CD4-positive, alpha-beta memory T cell (primary cell): ENCODE measurements at regions not wholly inside any gene's neighbourhood (a gene's known extent, or its start where the extent isn't known, plus 50 kb on each side); places are given as distances from the start of the nearest gene placed in this dataset.

Experiments used
- CTCF ChIA-PET: fragments of 350-600 bp; sonication (Branson Sonifier 250); formaldehyde crosslinking; loops from one replicate; lab custom pipeline; 2021; ENCODE audit warnings: inconsistent platforms; ENCODE audit not compliant: partially characterized antibody; lab: Charles Lee
- POLR2A ChIA-PET: fragments of 350-600 bp; sonication (Branson Sonifier 250); formaldehyde crosslinking; loops from one replicate; lab custom pipeline; 2021; ENCODE audit not compliant: partially characterized antibody; lab: Charles Lee
- DNase-seq, 5 donors: peaks; one replicate each; pipeline versions ENCODE4 v3.0.0 to v3.0.0-alpha.2; 2020 to 2022; ENCODE audit warnings: mixed read lengths in 1 of 5
- H3K27ac ChIP-seq: one replicate; pipeline ENCODE4 v1.7.0; 2013; ENCODE audit warnings: low read depth, low read length
- H3K27me3 ChIP-seq: 2 replicates; pipeline ENCODE4 v1.7.0; 2013; ENCODE audit warnings: mild to moderate bottlenecking, low read length, moderate library complexity; ENCODE audit not compliant: insufficient read depth
- H3K36me3 ChIP-seq: 2 replicates; pipeline ENCODE4 v1.7.0; 2013; ENCODE audit warnings: mild to moderate bottlenecking, low read length, moderate library complexity; ENCODE audit not compliant: insufficient read depth
- H3K4me1 ChIP-seq: 2 replicates; pipeline ENCODE4 v1.7.0; 2013; ENCODE audit warnings: mild to moderate bottlenecking, low read length, moderate library complexity; ENCODE audit not compliant: insufficient read depth
- H3K4me3 ChIP-seq, 2 donors: one replicate each; pipeline ENCODE4 v1.7.0; 2013; ENCODE audit warnings: low read length in 2 of 2, mild to moderate bottlenecking in 1 of 2
- H3K9me3 ChIP-seq, 2 donors: one replicate each; pipeline ENCODE4 v1.7.0; 2013; ENCODE audit warnings: low read length in 2 of 2, control low read depth in 1 of 2; ENCODE audit not compliant: control insufficient read depth in 1 of 2
- H3K27ac Mint-ChIP-seq, 7 donors: one replicate each; pipeline ENCODE4 v1.8.0; 2020 to 2021; ENCODE audit warnings: mixed read lengths in 7 of 7, mild to moderate bottlenecking in 6 of 7, inconsistent platforms in 3 of 7, moderate library complexity in 3 of 7
- H3K27me3 Mint-ChIP-seq, 2 donors: one replicate each; pipeline ENCODE4 v1.8.0; 2020 to 2021; ENCODE audit warnings: mixed read lengths in 2 of 2
- H3K36me3 Mint-ChIP-seq, 2 donors: one replicate each; pipeline ENCODE4 v1.8.0; 2020 to 2021; ENCODE audit warnings: mixed read lengths in 2 of 2, inconsistent platforms in 1 of 2, mild to moderate bottlenecking in 1 of 2
- H3K4me1 Mint-ChIP-seq, 4 donors: one replicate each; pipeline ENCODE4 v1.8.0; 2020 to 2021; ENCODE audit warnings: mixed read lengths in 4 of 4, mild to moderate bottlenecking in 1 of 4
- H3K4me3 Mint-ChIP-seq, 8 donors: one replicate each; pipeline ENCODE4 v1.8.0; 2020 to 2021; ENCODE audit warnings: mixed read lengths in 8 of 8, mild to moderate bottlenecking in 7 of 8, moderate library complexity in 6 of 8, inconsistent platforms in 3 of 8
- H3K9me3 Mint-ChIP-seq, 8 donors: one replicate each; pipeline ENCODE4 v1.8.0; 2020 to 2021; ENCODE audit warnings: mixed read lengths in 8 of 8, mild to moderate bottlenecking in 5 of 8, inconsistent platforms in 3 of 8, moderate library complexity in 1 of 8
- intact Hi-C: fragments of 100-400 bp; cut with micrococcal nuclease; formaldehyde crosslinking; loops from one replicate; pipeline ENCODE4 v1.15.1; 2023

DNA sequence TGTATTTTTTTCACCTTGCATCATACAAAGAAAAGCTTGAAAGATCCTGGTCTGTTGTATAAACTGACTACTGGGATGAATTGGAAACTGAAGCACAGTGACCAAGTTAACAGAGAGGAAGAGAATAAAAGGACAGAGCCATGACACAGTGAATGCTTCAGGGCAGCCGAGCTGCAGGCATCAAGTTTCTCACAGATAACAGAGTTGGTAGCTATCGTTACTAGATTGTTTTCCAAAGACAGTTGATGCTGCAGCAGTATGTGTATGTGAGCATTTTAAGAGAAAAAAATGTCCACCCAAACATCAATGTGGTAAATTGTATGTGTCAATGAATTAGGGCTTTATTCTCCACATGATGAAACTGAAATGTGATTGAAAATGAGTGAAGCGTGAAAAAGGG, 1032.7 kb downstream of the ADGRL3 start:
- Mint-ChIP-seq H3K27me3 (no peaks in the 10 kb centered on the region), H3K4me3 (no peak overlapping the region), H3K27ac (no peak overlapping the region), H3K9me3 (peaks cover 2 to 15% (median 6%) of the 10 kb centered on the region in 8 donors), H3K4me1 (no peaks in the 10 kb centered on the region), H3K36me3 (no peaks in the 10 kb centered on the region)
- Histone ChIP-seq H3K9me3 (no peaks in the 10 kb centered on the region), H3K36me3 (no peaks in the 10 kb centered on the region), H3K27me3 (no peaks in the 10 kb centered on the region), H3K4me3 (no peak overlapping the region), H3K27ac (no peak overlapping the region), H3K4me1 (no peaks in the 10 kb centered on the region)
- intact Hi-C loops = no loop called here
- DNase-seq = no peak
- ChIA-PET POLR2A (no interaction called here), CTCF (no interaction called here)

DNA sequence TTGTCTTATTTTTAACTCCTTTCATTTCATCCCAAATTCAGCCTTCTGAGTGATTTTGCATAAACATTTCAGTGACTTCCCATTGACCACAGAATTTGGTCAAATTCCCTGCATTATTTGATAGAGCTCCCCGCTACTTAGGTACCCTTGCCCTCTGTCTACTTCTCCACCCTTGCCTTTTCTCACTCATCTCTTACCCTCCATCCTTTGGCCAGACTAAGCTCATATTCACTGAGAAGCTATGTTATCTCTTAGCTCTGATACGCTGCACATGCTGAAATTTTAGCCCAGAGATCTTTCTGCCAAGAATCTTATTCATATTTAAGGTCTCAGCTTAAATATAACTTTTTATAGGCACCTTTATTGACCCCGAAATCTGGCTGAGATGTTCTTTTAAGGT, 1031.9 kb downstream of the ADGRL3 start:
- ChIA-PET CTCF (no interaction called here), POLR2A (no interaction called here)
- Mint-ChIP-seq H3K9me3 (peaks cover 2 to 15% (median 6%) of the 10 kb centered on the region in 8 donors), H3K4me1 (no peaks in the 10 kb centered on the region), H3K4me3 (no peak overlapping the region), H3K36me3 (no peaks in the 10 kb centered on the region), H3K27me3 (no peaks in the 10 kb centered on the region), H3K27ac (no peak overlapping the region)
- Histone ChIP-seq H3K9me3 (no peaks in the 10 kb centered on the region), H3K27ac (no peak overlapping the region), H3K4me1 (no peaks in the 10 kb centered on the region), H3K27me3 (no peaks in the 10 kb centered on the region), H3K4me3 (no peak overlapping the region), H3K36me3 (no peaks in the 10 kb centered on the region)
- DNase-seq = no peak
- intact Hi-C loops = no loop called here

DNA sequence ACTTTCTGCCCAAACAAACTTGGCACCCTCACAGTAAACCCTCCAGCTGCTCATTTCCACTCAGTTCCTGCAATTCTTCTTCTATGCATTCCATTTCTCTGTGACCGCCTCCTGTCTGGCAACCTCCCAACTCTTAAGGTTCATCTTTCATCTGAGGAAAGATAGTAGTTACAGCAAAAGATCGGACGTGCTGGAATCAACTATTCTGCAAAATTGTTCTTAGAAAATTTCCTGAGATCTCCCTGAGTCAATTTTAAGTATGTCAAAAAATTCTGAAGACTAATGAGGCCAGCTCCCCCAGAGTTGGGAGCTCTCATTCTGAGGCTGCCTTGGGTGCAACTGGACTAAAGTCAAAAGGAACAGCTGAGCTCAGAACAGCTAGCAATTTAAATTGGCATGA, 1026.0 kb downstream of the ADGRL3 start:
- Histone ChIP-seq H3K4me1 (no peaks in the 10 kb centered on the region), H3K27me3 (no peaks in the 10 kb centered on the region), H3K36me3 (no peaks in the 10 kb centered on the region), H3K27ac (no peak overlapping the region), H3K4me3 (no peak overlapping the region), H3K9me3 (no peaks in the 10 kb centered on the region)
- intact Hi-C loops = no loop called here
- H3K27ac Mint-ChIP-seq = peak overlapping the region in 1 of 7 donors; percentile 45
- no peaks in the 10 kb centered on the region for H3K36me3 Mint-ChIP-seq
- peaks cover 0 to 14% (median 2%) of the 10 kb centered on the region in 8 donors for H3K9me3 Mint-ChIP-seq
- H3K27me3 Mint-ChIP-seq = no peaks in the 10 kb centered on the region
- no peaks in the 10 kb centered on the region for H3K4me1 Mint-ChIP-seq
- ChIA-PET POLR2A (no interaction called here), CTCF (no interaction called here)
- no peak for DNase-seq
- no peak overlapping the region for H3K4me3 Mint-ChIP-seq

DNA sequence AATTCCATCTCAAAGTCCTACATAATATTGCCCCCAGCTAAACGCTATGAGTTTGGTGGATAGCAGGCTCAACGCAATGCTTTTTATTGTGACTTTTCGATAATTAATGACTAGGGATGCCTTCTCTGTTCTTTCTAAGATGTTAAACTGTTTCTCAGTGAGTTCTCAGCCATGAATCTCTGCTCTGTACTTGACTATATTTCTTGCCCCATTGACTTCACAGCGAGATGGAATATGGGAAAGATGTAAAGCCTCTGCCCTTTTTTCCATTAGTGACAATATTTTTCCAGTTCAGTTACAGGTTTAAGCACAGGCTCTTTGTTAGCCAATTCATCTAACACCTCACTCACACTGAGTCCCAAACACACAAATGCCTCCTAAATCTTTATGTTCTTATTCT, 1022.0 kb downstream of the ADGRL3 start:
- no peaks in the 10 kb centered on the region for H3K36me3 ChIP-seq
- ChIA-PET POLR2A (no interaction called here), CTCF (no interaction called here)
- Mint-ChIP-seq H3K4me3 (no peak overlapping the region), H3K4me1 (no peaks in the 10 kb centered on the region), H3K36me3 (no peaks in the 10 kb centered on the region), H3K27ac (peak overlapping the region in 1 of 7 donors; percentile 45), H3K27me3 (no peaks in the 10 kb centered on the region), H3K9me3 (peaks cover 0 to 19% (median 7%) of the 10 kb centered on the region in 8 donors)
- H3K27ac ChIP-seq = no peak overlapping the region
- intact Hi-C loops = no loop called here
- no peaks in the 10 kb centered on the region for H3K4me1 ChIP-seq
- no peak overlapping the region for H3K4me3 ChIP-seq
- DNase-seq = no peak
- no peaks in the 10 kb centered on the region for H3K27me3 ChIP-seq
- H3K9me3 ChIP-seq = no peaks in the 10 kb centered on the region

DNA sequence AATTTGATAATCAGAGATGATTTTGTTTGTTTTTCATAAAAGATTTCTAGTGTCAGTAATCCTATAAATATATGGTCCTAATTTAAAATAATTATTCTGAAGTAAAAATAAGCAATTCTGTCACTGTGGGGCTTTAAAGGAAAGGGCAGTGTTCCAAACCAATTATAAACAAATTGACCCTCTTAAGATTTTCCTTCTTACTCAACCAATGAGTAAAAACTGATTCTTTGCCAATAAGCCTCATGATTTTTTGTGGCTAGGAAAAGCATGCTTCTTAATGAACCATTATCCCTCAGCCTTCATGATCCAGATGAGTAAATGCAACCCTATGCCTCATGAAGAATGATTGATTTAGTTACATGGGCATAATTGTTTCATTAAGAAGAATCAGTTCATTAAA, 1010.4 kb downstream of the ADGRL3 start:
- H3K4me1 Mint-ChIP-seq = no peaks in the 10 kb centered on the region
- ChIA-PET POLR2A (no interaction called here), CTCF (no interaction called here)
- peaks cover 0 to 14% (median 2%) of the 10 kb centered on the region in 8 donors for H3K9me3 Mint-ChIP-seq
- no peaks in the 10 kb centered on the region for H3K36me3 ChIP-seq
- H3K9me3 ChIP-seq = no peaks in the 10 kb centered on the region
- H3K27ac Mint-ChIP-seq = no peak overlapping the region
- intact Hi-C loops = no loop called here
- H3K27me3 Mint-ChIP-seq = no peaks in the 10 kb centered on the region
- H3K36me3 Mint-ChIP-seq = no peaks in the 10 kb centered on the region
- H3K27me3 ChIP-seq = no peaks in the 10 kb centered on the region
- no peak overlapping the region for H3K4me3 Mint-ChIP-seq
- H3K27ac ChIP-seq = no peak overlapping the region
- no peaks in the 10 kb centered on the region for H3K4me1 ChIP-seq
- no peak for DNase-seq
- H3K4me3 ChIP-seq = no peak overlapping the region

DNA sequence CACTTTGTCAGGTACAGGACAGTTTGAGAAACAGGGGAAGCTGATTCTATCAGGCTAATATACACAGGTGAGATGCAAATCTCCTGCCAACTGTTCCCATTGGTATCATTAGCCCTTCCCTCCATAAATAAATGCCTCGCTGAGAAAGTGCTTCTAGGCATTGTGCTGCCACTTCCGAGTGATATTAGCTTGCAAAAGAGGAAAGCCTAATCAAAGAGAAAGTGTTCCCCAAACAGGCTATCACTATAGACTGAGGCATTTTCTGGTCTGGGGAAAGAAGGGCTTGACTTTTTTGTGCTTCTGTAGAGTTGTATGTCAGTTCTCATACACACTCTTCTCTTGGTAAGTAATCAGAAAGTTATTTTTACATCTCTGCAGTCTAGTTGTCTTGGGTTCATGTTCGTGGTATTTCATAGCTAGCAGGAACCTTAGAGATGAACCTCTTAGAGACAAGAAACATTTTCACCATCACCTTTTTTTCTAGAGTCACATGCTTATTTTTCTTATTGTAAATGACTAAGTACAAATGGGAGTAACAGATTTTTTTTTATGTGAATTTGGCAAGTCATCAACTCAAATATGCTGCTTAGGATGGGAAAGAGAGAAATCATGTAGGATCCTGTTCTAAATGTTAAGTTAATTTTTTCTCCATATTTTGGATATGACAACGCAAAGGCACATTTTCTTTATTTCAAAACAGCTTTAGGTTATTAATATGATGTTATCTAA, 1009.8 kb downstream of the ADGRL3 start:
- no peak for DNase-seq
- no peak overlapping the region for H3K27ac ChIP-seq
- H3K9me3 Mint-ChIP-seq = peaks cover 0 to 12% (median 2%) of the 10 kb centered on the region in 8 donors
- no peaks in the 10 kb centered on the region for H3K36me3 Mint-ChIP-seq
- no peaks in the 10 kb centered on the region for H3K36me3 ChIP-seq
- no peaks in the 10 kb centered on the region for H3K27me3 Mint-ChIP-seq
- no peaks in the 10 kb centered on the region for H3K27me3 ChIP-seq
- no peaks in the 10 kb centered on the region for H3K4me1 ChIP-seq
- intact Hi-C loops = no loop called here
- ChIA-PET CTCF (no interaction called here), POLR2A (no interaction called here)
- no peak overlapping the region for H3K4me3 Mint-ChIP-seq
- no peak overlapping the region for H3K4me3 ChIP-seq
- no peaks in the 10 kb centered on the region for H3K9me3 ChIP-seq
- no peak overlapping the region for H3K27ac Mint-ChIP-seq
- H3K4me1 Mint-ChIP-seq = no peaks in the 10 kb centered on the region

DNA sequence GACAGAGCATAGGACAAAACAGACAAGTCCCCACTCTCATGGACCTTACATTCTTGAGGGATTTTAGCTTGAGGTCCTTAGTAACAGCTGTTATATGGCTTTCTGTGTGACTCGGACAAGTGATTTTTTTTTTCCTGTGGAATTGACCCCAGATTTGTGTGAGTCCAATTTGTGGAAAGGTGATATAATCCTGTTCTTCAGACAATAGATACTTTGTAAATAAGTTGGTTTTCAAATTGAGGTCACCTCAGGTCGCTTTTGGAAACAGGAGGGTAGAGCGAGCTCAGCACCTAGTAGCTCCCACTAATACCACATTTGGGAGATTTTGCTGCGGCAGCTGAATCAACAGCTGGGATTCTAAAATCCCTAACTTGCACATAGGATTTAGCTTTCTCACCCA, 1008.8 kb downstream of the ADGRL3 start:
- peaks cover 0 to 15% (median 6%) of the 10 kb centered on the region in 8 donors for H3K9me3 Mint-ChIP-seq
- H3K27ac Mint-ChIP-seq = no peak overlapping the region
- H3K4me1 Mint-ChIP-seq = no peaks in the 10 kb centered on the region
- no peaks in the 10 kb centered on the region for H3K36me3 Mint-ChIP-seq
- DNase-seq = no peak
- Histone ChIP-seq H3K27me3 (no peaks in the 10 kb centered on the region), H3K36me3 (no peaks in the 10 kb centered on the region), H3K4me3 (no peak overlapping the region), H3K4me1 (no peaks in the 10 kb centered on the region), H3K9me3 (no peaks in the 10 kb centered on the region), H3K27ac (no peak overlapping the region)
- POLR2A ChIA-PET = no interaction called here
- H3K4me3 Mint-ChIP-seq = no peak overlapping the region
- intact Hi-C loops = no loop called here
- CTCF ChIA-PET = no interaction called here
- no peaks in the 10 kb centered on the region for H3K27me3 Mint-ChIP-seq
